GM23338 (cell line): ENCODE measurements at regions not wholly inside any gene's neighbourhood (a gene's known extent, or its start where the extent isn't known, plus 50 kb on each side); places are given as distances from the start of the nearest gene placed in this dataset.

ENCODE experiments used
- CREB1 ChIP-seq: fragments of 250-450 bp; sonication (Bioruptor Pico); IDR thresholded peaks from 2 replicates; pipeline ENCODE4 v1.5.0; 2020; ENCODE audit warnings: low read depth, mild to moderate bottlenecking, moderate library complexity
- CTCF ChIP-seq, 2 experiments: fragments of 200-600 bp in 1 of 2; sonication (generic) in 1 of 2; conservative IDR thresholded peaks; 2 replicates each; pipeline versions ENCODE4 v1.5.1 to v1.6.1; 2016 to 2017; ENCODE audit warnings: antibody characterized with exemption in 2 of 2, low read depth in 2 of 2, mild to moderate bottlenecking in 2 of 2, moderate library complexity in 1 of 2
- ETS1 ChIP-seq: IDR thresholded peaks from 2 replicates; pipeline ENCODE4 v1.6.1; 2016; ENCODE audit warnings: antibody characterized with exemption
- EZH2 ChIP-seq: fragments of 200-600 bp; sonication (generic); IDR thresholded peaks from one replicate; pipeline ENCODE4 v1.8.0; 2017; ENCODE audit warnings: antibody characterized with exemption, mild to moderate bottlenecking, low read depth; ENCODE audit not compliant: unreplicated experiment
- EZH2phosphoT487 ChIP-seq: fragments of 200-600 bp; sonication (generic); IDR thresholded peaks from one replicate; pipeline ENCODE4 v1.8.1; 2018; ENCODE audit warnings: antibody characterized with exemption; ENCODE audit not compliant: unreplicated experiment
- JUNB ChIP-seq: IDR thresholded peaks from one replicate; pipeline ENCODE4 v1.6.1; 2016; ENCODE audit warnings: antibody characterized with exemption; ENCODE audit not compliant: unreplicated experiment
- NANOG ChIP-seq: IDR thresholded peaks from 2 replicates; pipeline ENCODE4 v1.6.1; 2016; ENCODE audit warnings: antibody characterized with exemption, borderline replicate concordance
- POLR2AphosphoS5 ChIP-seq: IDR thresholded peaks from 2 replicates; pipeline ENCODE4 v1.6.1; 2016; ENCODE audit warnings: antibody characterized with exemption, low read depth
- REST ChIP-seq: IDR thresholded peaks from one replicate; pipeline ENCODE4 v1.6.1; 2018; ENCODE audit warnings: antibody characterized with exemption; ENCODE audit not compliant: unreplicated experiment
- STAT1 ChIP-seq: IDR thresholded peaks from one replicate; pipeline ENCODE4 v1.6.1; 2016; ENCODE audit warnings: antibody characterized with exemption; ENCODE audit not compliant: unreplicated experiment
- ZNF331 ChIP-seq: fragments of 250-450 bp; sonication (Bioruptor Pico); IDR thresholded peaks from 2 replicates; pipeline ENCODE4 v1.5.0; 2020; ENCODE audit warnings: low read depth, mild to moderate bottlenecking, moderate library complexity

DNA sequence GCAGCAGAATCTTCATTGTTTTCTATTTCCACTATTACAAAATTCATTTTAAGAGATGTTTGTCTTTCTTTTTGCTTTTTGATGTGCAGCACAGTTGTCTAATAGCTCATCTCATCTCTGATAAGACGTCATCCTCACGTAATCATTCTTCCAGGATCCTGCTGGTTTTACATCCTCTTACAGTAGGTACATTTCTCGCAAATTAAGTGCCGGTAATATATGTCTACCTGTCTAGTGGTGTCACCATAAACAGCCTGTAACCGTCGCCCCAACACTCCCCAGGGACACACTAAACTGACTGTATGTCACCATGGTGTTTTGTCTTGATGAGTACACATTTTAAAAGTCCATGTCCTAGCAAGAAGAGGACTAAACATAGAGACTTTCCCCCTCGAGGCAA lies 94.5 kb upstream of the VSTM2B start:
- TF ChIP-seq CTCF (conservative IDR thresholded peaks at IDR 0.05; ENCODE audit: low read depth in 2 of 2) = no peak
- TF ChIP-seq ETS1 = no peak
- TF ChIP-seq REST = no peak
- no peak for TF ChIP-seq STAT1
- no peak for TF ChIP-seq CREB1 (CRISPR knock-in tag)
- no peak for TF ChIP-seq EZH2phosphoT487
- TF ChIP-seq POLR2AphosphoS5 = no peak
- no peak for TF ChIP-seq EZH2
- no peak for TF ChIP-seq NANOG
- no peak for TF ChIP-seq JUNB
- TF ChIP-seq ZNF331 (CRISPR knock-in tag) = no peak
